HG02588 (cell line): ENCODE measurements at regions not wholly inside any gene's neighbourhood (a gene's known extent, or its start where the extent isn't known, plus 50 kb on each side); places are given as distances from the start of the nearest gene placed in this dataset.
A peak's percentile ranks its signal among the peaks of the same experiment; 100 is the strongest.

Experiments
- ATAC-seq: cut with Tn5 transposase; IDR thresholded peaks from one replicate; pipeline ENCODE4 v1.9.1; 2021; ENCODE audit warnings: mild to moderate bottlenecking, moderate library complexity; ENCODE audit not compliant: unreplicated experiment

- no peak for ATAC-seq
These were observed 597.0 kb upstream of the RGS18 start for GRCh38 chr1:191561276-191561675.

GRCh38 chr1:191564275-191564674 is 594.0 kb upstream of the RGS18 start:
- ATAC-seq = no peak

GRCh38 chr1:191572479-191572878 is 585.8 kb upstream of the RGS18 start:
- no peak for ATAC-seq

- ATAC-seq = no peak
These were observed 583.1 kb upstream of the RGS18 start for GRCh38 chr1:191575180-191575579.

GRCh38 chr1:191575746-191576145 is 582.5 kb upstream of the RGS18 start:
- no peak for ATAC-seq

- ATAC-seq = no peak
These were observed 581.0 kb upstream of the RGS18 start for GRCh38 chr1:191577213-191577612.

GRCh38 chr1:191578281-191578680 is 580.0 kb upstream of the RGS18 start:
- no peak for ATAC-seq

GRCh38 chr1:191579019-191579418 is 579.2 kb upstream of the RGS18 start:
- no peak for ATAC-seq

GRCh38 chr1:191582169-191582568 is 576.1 kb upstream of the RGS18 start:
- ATAC-seq = peak; percentile 70

GRCh38 chr1:191585095-191585494 is 573.2 kb upstream of the RGS18 start:
- no peak for ATAC-seq

- ATAC-seq = peak; percentile 41
These were observed 569.4 kb upstream of the RGS18 start for GRCh38 chr1:191588905-191589304.

- no peak for ATAC-seq
These were observed 568.7 kb upstream of the RGS18 start for GRCh38 chr1:191589536-191589935.

- no peak for ATAC-seq
These were observed 567.7 kb upstream of the RGS18 start for GRCh38 chr1:191590578-191590977.

- ATAC-seq = peak; percentile 59
These were observed 566.2 kb upstream of the RGS18 start for GRCh38 chr1:191592039-191592438.

- ATAC-seq = no peak
These were observed 565.4 kb upstream of the RGS18 start for GRCh38 chr1:191592907-191593306.

- no peak for ATAC-seq
These were observed 563.1 kb upstream of the RGS18 start for GRCh38 chr1:191595170-191595569.

- no peak for ATAC-seq
These were observed 549.9 kb upstream of the RGS18 start for GRCh38 chr1:191608367-191608766.

GRCh38 chr1:191609305-191609704 is 549.0 kb upstream of the RGS18 start:
- ATAC-seq = no peak

- ATAC-seq = no peak
These were observed 543.0 kb upstream of the RGS18 start for GRCh38 chr1:191615101-191615821.

GRCh38 chr1:191618181-191618580 is 540.1 kb upstream of the RGS18 start:
- no peak for ATAC-seq

GRCh38 chr1:191620883-191621282 is 537.4 kb upstream of the RGS18 start:
- ATAC-seq = no peak

GRCh38 chr1:191624044-191624443 is 534.2 kb upstream of the RGS18 start:
- no peak for ATAC-seq

GRCh38 chr1:191629836-191630235 is 528.4 kb upstream of the RGS18 start:
- ATAC-seq = no peak
